ENCODE measurements at regions not wholly inside any gene's neighbourhood (a gene's known extent, or its start where the extent isn't known, plus 50 kb on each side); places are given as distances from the start of the nearest gene placed in this dataset.

GRCh38 chr5:159402311-159402710 lies 72.0 kb upstream of the IL12B start:
- TF ChIP-seq CTCF (IDR thresholded peaks at IDR 0.05; ENCODE audit: insufficient read depth, low read depth, low read length, missing control alignments): no peak
- DNase-seq (ENCODE audit: low read depth): no peak
- no peak overlapping the region for H3K4me3 ChIP-seq (ENCODE audit: low read depth, low read length)

GRCh38 chr5:159402856-159403255 lies 72.6 kb upstream of the IL12B start:
- DNase-seq (ENCODE audit: low read depth): no peak
- no peak overlapping the region for H3K4me3 ChIP-seq (ENCODE audit: low read depth, low read length)
- TF ChIP-seq CTCF (IDR thresholded peaks at IDR 0.05; ENCODE audit: insufficient read depth, low read depth, low read length, missing control alignments): no peak

GRCh38 chr5:159403906-159404681 lies 73.8 kb upstream of the IL12B start:
- DNase-seq (ENCODE audit: low read depth): no peak
- no peak overlapping the region for H3K4me3 ChIP-seq (ENCODE audit: low read depth, low read length)
- no peak for TF ChIP-seq CTCF (IDR thresholded peaks at IDR 0.05; ENCODE audit: insufficient read depth, low read depth, low read length, missing control alignments)

- H3K4me3 ChIP-seq (ENCODE audit: low read depth, low read length): no peak overlapping the region
- DNase-seq (ENCODE audit: low read depth): peak; percentile 73
- no peak for TF ChIP-seq CTCF (IDR thresholded peaks at IDR 0.05; ENCODE audit: insufficient read depth, low read depth, low read length, missing control alignments)
These were observed 75.3 kb upstream of the IL12B start for GRCh38 chr5:159405611-159406031.

- no peak for DNase-seq (ENCODE audit: low read depth)
- no peak for TF ChIP-seq CTCF (IDR thresholded peaks at IDR 0.05; ENCODE audit: insufficient read depth, low read depth, low read length, missing control alignments)
- no peak overlapping the region for H3K4me3 ChIP-seq (ENCODE audit: low read depth, low read length)
These were observed 76.3 kb upstream of the IL12B start for GRCh38 chr5:159406571-159406970.

- DNase-seq (ENCODE audit: low read depth): peak; percentile 74
- TF ChIP-seq CTCF (IDR thresholded peaks at IDR 0.05; ENCODE audit: insufficient read depth, low read depth, low read length, missing control alignments): no peak
- H3K4me3 ChIP-seq (ENCODE audit: low read depth, low read length): no peak overlapping the region
These were observed 79.5 kb upstream of the IL12B start for GRCh38 chr5:159409801-159410200.

GRCh38 chr5:159410480-159410879 lies 80.2 kb upstream of the IL12B start:
- no peak overlapping the region for H3K4me3 ChIP-seq (ENCODE audit: low read depth, low read length)
- DNase-seq (ENCODE audit: low read depth): no peak
- no peak for TF ChIP-seq CTCF (IDR thresholded peaks at IDR 0.05; ENCODE audit: insufficient read depth, low read depth, low read length, missing control alignments)

Measured in GM12865 (cell line).